Spleen (tissue), 11 donors: ENCODE measurements at regions not wholly inside any gene's neighbourhood (a gene's known extent, or its start where the extent isn't known, plus 50 kb on each side); places are given as distances from the start of the nearest gene placed in this dataset.

Experiments
- DNase-seq: peaks from one replicate; pipeline ENCODE4 v3.0.0-alpha.2; 2020
- H3K27ac ChIP-seq, 8 donors: fragments of 200-600 bp; sonication (generic) in 7 of 8; 1 replicate in 4 of 8; 2 replicates in 4 of 8; pipeline versions ENCODE4 v1.5.0 to v1.8.0; 2016 to 2021; ENCODE audit warnings: inconsistent platforms in 4 of 8, mild to moderate bottlenecking in 4 of 8, moderate library complexity in 1 of 8
- H3K27me3 ChIP-seq, 7 donors: fragments of 200-600 bp; sonication (generic) in 6 of 7; replicated peaks in 1 of 7; 1 replicate in 4 of 7; 2 replicates in 3 of 7; pipeline versions ENCODE4 v1.5.0 to v1.8.0; 2016 to 2021; ENCODE audit warnings: inconsistent platforms in 3 of 7, mild to moderate bottlenecking in 1 of 7
- H3K36me3 ChIP-seq, 6 donors: fragments of 200-600 bp; sonication (generic) in 5 of 6; 1 replicate in 4 of 6; 2 replicates in 2 of 6; pipeline versions ENCODE4 v1.5.0 to v1.8.0; 2016 to 2021; ENCODE audit warnings: inconsistent platforms in 2 of 6
- H3K4me1 ChIP-seq, 6 donors: fragments of 200-600 bp; sonication (generic) in 5 of 6; 1 replicate in 3 of 6; 2 replicates in 3 of 6; pipeline versions ENCODE4 v1.5.0 to v1.8.0; 2016 to 2021; ENCODE audit warnings: inconsistent platforms in 3 of 6
- H3K4me3 ChIP-seq, 8 donors: fragments of 200-600 bp; sonication (generic) in 7 of 8; 1 replicate in 4 of 8; 2 replicates in 4 of 8; pipeline versions ENCODE4 v1.5.0 to v1.8.0; 2016 to 2021; ENCODE audit warnings: inconsistent platforms in 4 of 8, mild to moderate bottlenecking in 4 of 8, moderate library complexity in 2 of 8
- H3K9me3 ChIP-seq, 8 donors: fragments of 200-600 bp; sonication (generic) in 7 of 8; 1 replicate in 4 of 8; 2 replicates in 4 of 8; pipeline versions ENCODE4 v1.5.0 to v1.8.0; 2016 to 2021; ENCODE audit warnings: inconsistent platforms in 4 of 8
- POLR2A ChIP-seq, 3 donors: fragments of 450-650 bp; IDR thresholded peaks; one replicate each; pipeline ENCODE4 v1.5.1; 2017; ENCODE audit warnings: antibody characterized with exemption in 3 of 3, mild to moderate bottlenecking in 1 of 3
- POLR2AphosphoS5 ChIP-seq, 3 donors: sonication (generic); formaldehyde crosslinking; IDR thresholded peaks; one replicate each; pipeline ENCODE4 v1.5.1; 2017; ENCODE audit warnings: antibody characterized with exemption in 3 of 3
- WGBS, 5 donors: extraction: QIAGEN DNeasy Blood & Tissue Kit in 3 of 5; methylation state at CpG; one replicate each; pipeline versions ENCODE4 v1.1.5 to v1.1.7; 2013 to 2018; 5-methylcytosine and 5-hydroxymethylcytosine counted together
- intact Hi-C: fragments of 100-400 bp; cut with DNase I; formaldehyde crosslinking; loops from one replicate; pipeline ENCODE4 v1.15.0; 2023; ENCODE audit warnings: low total_unique reads
- TF ChIP-seq, protein P1 (sequence below), 11 experiments: fragments of 200-600 bp in 7 of 11; fragments of 450-650 bp in 4 of 11; sonication (generic) in 4 of 11; IDR thresholded peaks in 8 of 11; conservative IDR thresholded peaks in 3 of 11; 1 replicate in 7 of 11; 2 replicates in 4 of 11; pipeline versions ENCODE4 v1.4.0 to v1.8.0; 2016 to 2021; ENCODE audit warnings: antibody characterized with exemption in 11 of 11, inconsistent platforms in 4 of 11, mild to moderate bottlenecking in 1 of 11
- donor health status: healthy with polysubstance abuse.
- donor health status: DM: no; HTN: no; CAD: no; lungs with moderate emphysema.
- donor health status: DM: no; HTN: no; CAD: no.
- donor health status: Bipolar disorder and iron deficiency.
- donor health status: healthy.
- donor health status: DM: no; HTN: no; CAD: no.
- donor health status: DM: yes; HTN: yes; CAD: no.

DNA sequence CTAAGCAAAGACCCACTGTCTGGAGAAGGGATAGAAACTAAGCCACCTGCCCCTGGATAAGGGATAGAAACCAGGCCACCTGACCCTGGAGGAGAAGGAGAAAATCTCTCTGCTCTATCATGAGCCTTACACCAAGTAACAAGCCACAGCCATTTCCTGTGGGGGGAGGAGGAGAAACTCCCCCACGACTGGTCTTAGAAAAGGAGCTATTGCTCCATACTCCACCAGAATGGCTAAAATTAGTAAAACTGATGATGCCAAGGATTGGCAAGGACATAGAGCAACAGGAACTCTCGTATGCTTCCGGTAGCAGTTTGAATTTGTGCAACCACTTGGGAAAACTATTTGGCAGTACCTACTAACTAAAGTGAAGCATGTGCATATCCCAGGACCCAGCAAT, 70.8 kb downstream of the ACTL7B start:
- peak in 1 of 3 donors; percentile 26 for TF ChIP-seq POLR2AphosphoS5 (IDR thresholded peaks at IDR 0.05)
- no peak for TF ChIP-seq POLR2A (IDR thresholded peaks at IDR 0.05)
- H3K36me3 ChIP-seq = no peaks in the 10 kb centered on the region
- H3K4me3 ChIP-seq = no peak overlapping the region
- WGBS, 5 donors = 16 to 31% (median 23%) methylated on average over 3 of the region's 3 CpGs
- intact Hi-C loops = no loop called here
- H3K27ac ChIP-seq = peak overlapping the region in 5 of 8 donors; percentile 30 to 62 (median 39)
- peaks cover 0 to 7% (median 0%) of the 10 kb centered on the region in 8 donors for H3K9me3 ChIP-seq
- H3K27me3 ChIP-seq = peaks cover 0 to 12% (median 0%) of the 10 kb centered on the region in 7 donors
- DNase-seq = no peak
- peaks cover 0 to 56% (median 2%) of the 10 kb centered on the region in 6 donors for H3K4me1 ChIP-seq

DNA sequence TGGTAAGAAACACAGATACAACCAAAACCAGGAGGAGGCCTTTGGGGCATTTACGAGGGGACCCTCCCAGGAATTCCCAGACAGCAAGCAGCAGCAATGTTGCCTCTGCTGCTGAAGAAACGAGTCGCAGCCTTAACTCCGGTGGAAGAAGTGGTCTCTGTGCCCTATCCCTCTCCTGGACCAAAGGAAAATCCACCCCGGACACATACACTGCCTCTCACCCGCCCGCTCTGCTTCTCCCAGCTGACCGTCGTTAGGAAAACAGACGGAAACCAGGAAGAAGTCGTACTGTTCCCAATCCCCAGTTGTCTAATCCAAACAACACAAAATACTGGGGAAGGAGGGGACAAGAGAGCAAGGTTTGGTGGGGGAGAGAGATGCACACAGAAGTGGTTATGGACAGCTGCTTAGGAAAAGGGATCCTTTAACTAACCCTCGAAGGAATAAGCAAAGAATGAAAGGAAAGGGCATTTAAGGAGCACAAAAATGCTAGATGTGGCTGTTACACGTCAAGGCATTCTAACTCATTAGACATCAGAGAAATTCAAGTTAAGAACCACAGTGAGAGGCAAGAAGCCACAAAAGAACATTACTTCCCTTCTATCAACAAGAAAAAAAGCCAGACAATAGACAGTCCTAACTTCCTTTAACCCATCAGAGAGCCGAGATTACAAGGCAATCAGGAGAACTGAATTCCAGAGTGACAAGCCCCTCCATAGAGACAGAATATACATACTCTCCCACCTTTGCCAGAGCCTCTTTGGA, 71.9 kb downstream of the ACTL7B start:
- peaks cover 0 to 18% (median 0%) of the 10 kb centered on the region in 7 donors for H3K27me3 ChIP-seq
- H3K9me3 ChIP-seq = peaks cover 0 to 7% (median 0%) of the 10 kb centered on the region in 8 donors
- no peaks in the 10 kb centered on the region for H3K36me3 ChIP-seq
- WGBS, 5 donors = 49 to 64% (median 56%) methylated on average over 14 of the region's 14 CpGs
- peak overlapping the region in 3 of 8 donors; percentile 10 to 62 (median 30) for H3K27ac ChIP-seq
- intact Hi-C loops = no loop called here
- no peak overlapping the region for H3K4me3 ChIP-seq
- TF ChIP-seq, protein P1, sequence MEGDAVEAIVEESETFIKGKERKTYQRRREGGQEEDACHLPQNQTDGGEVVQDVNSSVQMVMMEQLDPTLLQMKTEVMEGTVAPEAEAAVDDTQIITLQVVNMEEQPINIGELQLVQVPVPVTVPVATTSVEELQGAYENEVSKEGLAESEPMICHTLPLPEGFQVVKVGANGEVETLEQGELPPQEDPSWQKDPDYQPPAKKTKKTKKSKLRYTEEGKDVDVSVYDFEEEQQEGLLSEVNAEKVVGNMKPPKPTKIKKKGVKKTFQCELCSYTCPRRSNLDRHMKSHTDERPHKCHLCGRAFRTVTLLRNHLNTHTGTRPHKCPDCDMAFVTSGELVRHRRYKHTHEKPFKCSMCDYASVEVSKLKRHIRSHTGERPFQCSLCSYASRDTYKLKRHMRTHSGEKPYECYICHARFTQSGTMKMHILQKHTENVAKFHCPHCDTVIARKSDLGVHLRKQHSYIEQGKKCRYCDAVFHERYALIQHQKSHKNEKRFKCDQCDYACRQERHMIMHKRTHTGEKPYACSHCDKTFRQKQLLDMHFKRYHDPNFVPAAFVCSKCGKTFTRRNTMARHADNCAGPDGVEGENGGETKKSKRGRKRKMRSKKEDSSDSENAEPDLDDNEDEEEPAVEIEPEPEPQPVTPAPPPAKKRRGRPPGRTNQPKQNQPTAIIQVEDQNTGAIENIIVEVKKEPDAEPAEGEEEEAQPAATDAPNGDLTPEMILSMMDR (IDR thresholded peaks at IDR 0.05 in 8 of 11, conservative IDR thresholded peaks at IDR 0.05 in 3 of 11) = no peak
- TF ChIP-seq POLR2AphosphoS5 (IDR thresholded peaks at IDR 0.05) (no peak), POLR2A (IDR thresholded peaks at IDR 0.05) (no peak)
- peaks cover 0 to 56% (median 2%) of the 10 kb centered on the region in 6 donors for H3K4me1 ChIP-seq
- DNase-seq = no peak

DNA sequence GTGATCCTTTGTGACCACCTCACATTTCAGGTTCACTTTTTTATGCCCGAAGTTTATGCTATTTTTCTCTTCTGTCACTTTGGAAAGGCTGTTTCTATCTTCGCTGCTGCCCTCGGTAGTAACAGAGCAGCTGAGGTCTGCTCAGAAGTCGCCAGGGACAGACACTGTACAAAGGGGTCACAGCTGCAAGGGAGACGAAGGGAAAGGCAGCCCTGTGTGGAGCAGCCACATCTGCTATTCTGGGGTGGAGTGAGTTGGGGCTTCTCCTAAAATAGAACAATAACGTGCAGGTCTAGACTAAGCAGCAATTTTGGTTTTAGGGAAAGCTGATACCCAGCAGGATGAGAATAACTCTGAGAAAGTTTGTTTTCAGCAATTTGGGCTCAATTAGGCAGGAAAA, 72.5 kb downstream of the ACTL7B start:
- intact Hi-C loops = no loop called here
- H3K27ac ChIP-seq = peak overlapping the region in 1 of 8 donors; percentile 62
- 32 to 45% (median 38%) methylated on average over 6 of the region's 6 CpGs for WGBS, 5 donors

DNA sequence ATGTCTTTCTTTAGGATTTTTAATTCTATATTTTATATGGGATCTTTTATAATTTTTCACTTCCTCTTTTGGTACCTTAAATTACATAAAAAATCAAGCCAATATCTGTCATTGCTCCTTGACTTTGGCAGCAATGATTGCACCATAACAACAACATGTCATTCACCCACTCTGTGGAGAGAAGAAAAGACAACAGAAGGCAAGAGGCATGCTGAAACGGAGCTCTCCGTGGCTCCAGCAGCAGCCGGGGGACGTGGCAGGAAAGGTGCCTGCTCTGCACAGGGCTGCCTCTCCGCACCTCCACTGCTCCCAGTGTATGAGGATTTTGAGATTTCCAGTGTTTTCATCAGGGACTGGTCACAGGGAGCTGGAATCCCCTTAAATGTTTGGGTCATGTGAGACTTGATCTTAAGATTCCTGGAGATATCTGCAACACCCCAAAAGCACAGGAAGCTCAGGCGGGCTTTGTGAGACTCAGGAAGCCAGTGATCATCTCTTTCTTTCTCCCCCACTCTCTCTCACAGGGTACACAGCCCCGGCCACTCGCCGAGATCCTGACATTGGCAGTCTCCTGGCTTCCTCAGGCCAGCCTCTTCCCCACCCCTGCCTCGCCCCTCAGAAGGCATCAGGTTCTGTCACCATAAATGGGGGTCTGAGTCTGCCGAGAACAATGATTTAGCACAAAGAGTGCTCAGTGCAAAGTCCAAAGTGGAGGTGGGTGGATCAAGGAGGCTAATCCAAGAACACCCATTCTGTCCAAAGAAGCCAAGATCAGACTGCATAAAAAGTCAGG, 74.6 kb downstream of the ACTL7B start:
- Histone ChIP-seq H3K36me3 (no peaks in the 10 kb centered on the region), H3K4me1 (peaks cover 0 to 56% (median 2%) of the 10 kb centered on the region in 6 donors), H3K9me3 (peaks cover 0 to 7% (median 0%) of the 10 kb centered on the region in 8 donors), H3K27ac (no peak overlapping the region), H3K27me3 (peaks cover 0 to 30% (median 0%) of the 10 kb centered on the region in 7 donors), H3K4me3 (no peak overlapping the region)
- intact Hi-C loops = no loop called here
- DNase-seq = no peak
- 24 to 35% (median 30%) methylated on average over 11 of the region's 11 CpGs for WGBS, 5 donors
- TF ChIP-seq, protein P1 (IDR thresholded peaks at IDR 0.05 in 8 of 11, conservative IDR thresholded peaks at IDR 0.05 in 3 of 11) = no peak
- TF ChIP-seq POLR2A (IDR thresholded peaks at IDR 0.05) (no peak), POLR2AphosphoS5 (IDR thresholded peaks at IDR 0.05) (no peak)

More for the DNA sequence above, 72.5 kb downstream of the ACTL7B start:
- Histone ChIP-seq H3K27me3 (peaks cover 0 to 24% (median 0%) of the 10 kb centered on the region in 7 donors), H3K4me1 (peaks cover 0 to 56% (median 2%) of the 10 kb centered on the region in 6 donors), H3K36me3 (no peaks in the 10 kb centered on the region), H3K9me3 (peaks cover 0 to 7% (median 0%) of the 10 kb centered on the region in 8 donors), H3K4me3 (no peak overlapping the region)
- TF ChIP-seq POLR2A (IDR thresholded peaks at IDR 0.05) (no peak), POLR2AphosphoS5 (IDR thresholded peaks at IDR 0.05) (no peak)
- TF ChIP-seq, protein P1 (IDR thresholded peaks at IDR 0.05 in 8 of 11, conservative IDR thresholded peaks at IDR 0.05 in 3 of 11) = no peak
- no peak for DNase-seq
